Eye (tissue), 1 donor: ENCODE measurements at regions not wholly inside any gene's neighbourhood (a gene's known extent, or its start where the extent isn't known, plus 50 kb on each side); places are given as distances from the start of the nearest gene placed in this dataset.
"Not testable (repeated sequence)": the region's sequence is repeated elsewhere in the genome, so short reads cannot be mapped to it uniquely, and the experiment has no call there.

Experiments used
- DNase-seq: peaks from one replicate; pipeline ENCODE4 v3.0.0-alpha.2; 2015

GRCh38 chr13:46463719-46464118 is 76.7 kb upstream of the RUBCNL start:
- no peak for DNase-seq

- not testable (repeated sequence) for DNase-seq
These were observed 73.2 kb upstream of the RUBCNL start for GRCh38 chr13:46460223-46460622.

GRCh38 chr13:46457255-46457654 is 70.2 kb upstream of the RUBCNL start:
- DNase-seq = not testable (repeated sequence)

DNA sequence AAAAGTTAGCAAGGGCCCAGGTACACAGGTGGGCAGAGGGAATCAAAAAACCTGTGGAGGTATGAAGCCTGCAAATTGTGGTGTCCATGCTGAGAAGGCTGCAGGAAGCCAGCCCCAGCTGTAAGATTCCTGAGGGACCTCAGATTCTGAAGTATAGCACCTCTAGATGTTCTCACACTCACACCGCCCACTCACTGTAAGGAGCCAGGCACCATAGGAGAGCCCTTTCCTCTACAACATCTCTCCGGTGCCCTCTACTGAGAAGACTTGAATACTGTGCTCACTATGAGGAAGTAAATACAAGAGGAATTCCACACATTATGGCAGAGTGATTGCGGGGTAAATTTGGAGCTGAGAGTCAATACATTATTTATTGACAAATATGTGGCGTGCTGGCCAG is 68.9 kb upstream of the RUBCNL start:
- not testable (repeated sequence) for DNase-seq

GRCh38 chr13:46451145-46451544 is 64.1 kb upstream of the RUBCNL start:
- not testable (repeated sequence) for DNase-seq

- not testable (repeated sequence) for DNase-seq
These were observed 62.9 kb upstream of the RUBCNL start for GRCh38 chr13:46449949-46450348.

DNA sequence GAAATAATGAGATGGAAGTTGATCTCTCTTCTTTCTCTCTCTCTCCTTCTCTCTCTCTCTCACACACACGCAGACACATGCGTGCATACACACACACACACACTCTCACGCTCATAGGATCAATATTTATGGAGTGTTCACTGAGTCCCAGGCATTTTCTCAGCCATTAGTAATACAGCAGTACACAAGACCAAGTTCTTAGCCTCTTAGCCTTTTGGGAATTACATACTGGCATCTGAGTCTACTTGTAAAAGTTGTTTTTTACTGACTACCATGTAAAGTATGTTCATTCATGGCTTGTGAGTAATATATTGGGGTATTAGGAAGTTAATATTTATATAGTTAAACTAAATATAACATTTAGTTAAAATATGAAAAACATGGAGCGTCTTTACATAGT is 61.1 kb upstream of the RUBCNL start:
- peak; percentile 16 for DNase-seq

GRCh38 chr13:46437808-46438404 is 50.9 kb upstream of the RUBCNL start:
- peak; percentile 2 for DNase-seq
